ENCODE measurements at regions not wholly inside any gene's neighbourhood (a gene's known extent, or its start where the extent isn't known, plus 50 kb on each side); places are given as distances from the start of the nearest gene placed in this dataset.

- Histone ChIP-seq H3K36me3 (ENCODE audit: control insufficient read depth, insufficient read depth, low read length) (no peaks in the 10 kb centered on the region), H3K27me3 (replicated peaks; ENCODE audit: control insufficient read depth, insufficient read depth, low read length) (no peaks in the 10 kb centered on the region), H3K9me3 (no peaks in the 10 kb centered on the region), H3K4me3 (ENCODE audit: low read depth, low read length) (no peak overlapping the region), H3K4me1 (no peaks in the 10 kb centered on the region)
- Mint-ChIP-seq H3K9me3 (ENCODE audit: unreplicated experiment) (no peaks in the 10 kb centered on the region), H3K4me3 (ENCODE audit: unreplicated experiment) (no peak overlapping the region), H3K36me3 (ENCODE audit: insufficient read depth, unreplicated experiment) (no peaks in the 10 kb centered on the region), H3K27ac (ENCODE audit: unreplicated experiment) (no peak overlapping the region), H3K27me3 (ENCODE audit: insufficient read depth, unreplicated experiment) (peaks cover 4% of the 10 kb centered on the region), H3K4me1 (ENCODE audit: low read depth, unreplicated experiment) (no peaks in the 10 kb centered on the region)
- TF ChIP-seq CTCF (IDR thresholded peaks at IDR 0.05; ENCODE audit: insufficient read depth in 1 of 2, low read depth in 1 of 2, low read length in 1 of 2, severe bottlenecking in 1 of 2, unreplicated experiment in 1 of 2) = no peak
- DNase-seq = no peak
- CTCF ChIA-PET = interaction anchor here (1.0 kb wide), 1 partner anchor 112 kb away, joined by 4 read pairs; no protein-coding TSS in a partner anchor
- intact Hi-C loops (cut with micrococcal nuclease; ENCODE audit: unreplicated experiment) = loop anchor here (2.0 to 5.0 kb wide), 2 partner anchors 110 to 506 kb away; partner anchors contain the start of gene LPAR1
- BruUV-seq (replicated peaks) = no TSS peak
- POLR2A ChIA-PET = no interaction called here
These were observed 110.1 kb upstream of the LPAR1 start for GRCh38 chr9:111148052-111149017.

GRCh38 chr9:111147041-111147440 is 108.8 kb upstream of the LPAR1 start:
- DNase-seq = no peak
- intact Hi-C loops (cut with micrococcal nuclease; ENCODE audit: unreplicated experiment) = loop anchor here (5.0 kb wide), 1 partner anchor 505 kb away; no protein-coding TSS in a partner anchor
- no peaks in the 10 kb centered on the region for H3K4me1 Mint-ChIP-seq (ENCODE audit: low read depth, unreplicated experiment)
- Histone ChIP-seq H3K4me3 (ENCODE audit: low read depth, low read length) (no peak overlapping the region), H3K36me3 (ENCODE audit: control insufficient read depth, insufficient read depth, low read length) (no peaks in the 10 kb centered on the region), H3K4me1 (no peaks in the 10 kb centered on the region), H3K27me3 (replicated peaks; ENCODE audit: control insufficient read depth, insufficient read depth, low read length) (no peaks in the 10 kb centered on the region), H3K9me3 (no peaks in the 10 kb centered on the region)
- ChIA-PET CTCF (no interaction called here), POLR2A (no interaction called here)
- peaks cover 3% of the 10 kb centered on the region for H3K27me3 Mint-ChIP-seq (ENCODE audit: insufficient read depth, unreplicated experiment)
- H3K9me3 Mint-ChIP-seq (ENCODE audit: unreplicated experiment) = no peaks in the 10 kb centered on the region
- no TSS peak for BruUV-seq (replicated peaks)
- no peaks in the 10 kb centered on the region for H3K36me3 Mint-ChIP-seq (ENCODE audit: insufficient read depth, unreplicated experiment)
- TF ChIP-seq CTCF (IDR thresholded peaks at IDR 0.05; ENCODE audit: insufficient read depth in 1 of 2, low read depth in 1 of 2, low read length in 1 of 2, severe bottlenecking in 1 of 2, unreplicated experiment in 1 of 2) = no peak
- H3K4me3 Mint-ChIP-seq (ENCODE audit: unreplicated experiment) = no peak overlapping the region
- no peak overlapping the region for H3K27ac Mint-ChIP-seq (ENCODE audit: unreplicated experiment)

GRCh38 chr9:111144741-111145140 is 106.5 kb upstream of the LPAR1 start:
- DNase-seq = no peak
- Histone ChIP-seq H3K4me3 (ENCODE audit: low read depth, low read length) (no peak overlapping the region), H3K27me3 (replicated peaks; ENCODE audit: control insufficient read depth, insufficient read depth, low read length) (no peaks in the 10 kb centered on the region), H3K36me3 (ENCODE audit: control insufficient read depth, insufficient read depth, low read length) (no peaks in the 10 kb centered on the region), H3K4me1 (no peaks in the 10 kb centered on the region), H3K9me3 (no peaks in the 10 kb centered on the region)
- Mint-ChIP-seq H3K27me3 (ENCODE audit: insufficient read depth, unreplicated experiment) (peaks cover 3% of the 10 kb centered on the region), H3K36me3 (ENCODE audit: insufficient read depth, unreplicated experiment) (no peaks in the 10 kb centered on the region), H3K4me1 (ENCODE audit: low read depth, unreplicated experiment) (no peaks in the 10 kb centered on the region), H3K9me3 (ENCODE audit: unreplicated experiment) (no peaks in the 10 kb centered on the region), H3K4me3 (ENCODE audit: unreplicated experiment) (no peak overlapping the region), H3K27ac (ENCODE audit: unreplicated experiment) (no peak overlapping the region)
- POLR2A ChIA-PET = no interaction called here
- CTCF ChIA-PET = no interaction called here
- BruUV-seq (replicated peaks) = no TSS peak
- intact Hi-C loops (cut with micrococcal nuclease; ENCODE audit: unreplicated experiment) = loop anchor here (5.0 kb wide), 1 partner anchor 502 kb away; no protein-coding TSS in a partner anchor
- TF ChIP-seq CTCF (IDR thresholded peaks at IDR 0.05; ENCODE audit: insufficient read depth in 1 of 2, low read depth in 1 of 2, low read length in 1 of 2, severe bottlenecking in 1 of 2, unreplicated experiment in 1 of 2) = no peak

Data from Caco-2 (cell line).